Muscle layer of colon (tissue), 2 donors: ENCODE measurements at regions not wholly inside any gene's neighbourhood (a gene's known extent, or its start where the extent isn't known, plus 50 kb on each side); places are given as distances from the start of the nearest gene placed in this dataset.

ENCODE experiments used
- H3K27ac ChIP-seq: one replicate; pipeline ENCODE4 v1.7.0; 2013; ENCODE audit warnings: low read depth, mild to moderate bottlenecking, low read length, moderate library complexity
- H3K27me3 ChIP-seq, 2 donors: one replicate each; pipeline ENCODE4 v1.7.0; 2013; ENCODE audit warnings: low read length in 2 of 2, mild to moderate bottlenecking in 2 of 2; ENCODE audit not compliant: insufficient read depth in 2 of 2, control insufficient read depth in 1 of 2
- H3K36me3 ChIP-seq: one replicate; pipeline ENCODE4 v1.7.0; 2013; ENCODE audit warnings: mild to moderate bottlenecking, low read length; ENCODE audit not compliant: insufficient read depth
- H3K4me1 ChIP-seq: one replicate; pipeline ENCODE4 v1.7.0; 2013; ENCODE audit warnings: mild to moderate bottlenecking, low read length; ENCODE audit not compliant: insufficient read depth
- H3K4me3 ChIP-seq, 2 donors: one replicate each; pipeline ENCODE4 v1.7.0; 2013; ENCODE audit warnings: low read length in 2 of 2, low read depth in 1 of 2, mild to moderate bottlenecking in 1 of 2, moderate library complexity in 1 of 2
- H3K9ac ChIP-seq: one replicate; pipeline ENCODE4 v1.7.0; 2013; ENCODE audit warnings: low read length
- H3K9me3 ChIP-seq: one replicate; pipeline ENCODE4 v1.7.0; 2013; ENCODE audit warnings: mild to moderate bottlenecking, low read length
- donor health status: abdominal sarcoma.
- donor health status: Adenocarcinoma of cecum.

DNA sequence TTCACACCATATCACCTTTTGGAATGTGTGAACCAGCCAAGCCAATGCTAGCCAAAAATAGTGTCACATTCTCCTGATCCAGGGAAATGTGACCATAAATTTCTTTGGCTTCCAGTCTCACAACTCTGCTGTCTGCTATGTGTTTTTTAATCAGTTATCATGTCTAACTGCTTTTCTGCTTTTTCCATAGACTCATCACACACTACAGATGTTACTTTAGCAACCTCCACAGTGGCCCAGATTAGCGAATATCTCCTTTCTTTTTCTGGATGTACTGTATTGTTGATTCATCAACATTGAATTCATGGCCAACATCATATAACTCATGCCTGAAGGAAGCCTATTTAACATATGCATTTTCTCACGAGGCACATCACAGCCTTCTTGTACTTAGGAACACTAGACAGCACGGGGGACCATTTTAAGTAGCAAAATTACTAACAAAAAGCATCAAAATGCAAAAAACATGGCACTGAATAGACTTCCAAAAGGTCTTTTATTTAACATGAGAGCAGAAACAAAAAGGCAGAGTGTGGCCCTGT is 73.1 kb upstream of the POU2AF2 start:
- Histone ChIP-seq H3K4me1 (no peaks in the 10 kb centered on the region), H3K36me3 (no peaks in the 10 kb centered on the region), H3K9me3 (no peaks in the 10 kb centered on the region), H3K27me3 (no peaks in the 10 kb centered on the region), H3K4me3 (no peak overlapping the region), H3K27ac (no peak overlapping the region), H3K9ac (no peak overlapping the region)

GRCh38 chr11:111170761-111171379 is 74.7 kb upstream of the POU2AF2 start:
- Histone ChIP-seq H3K27me3 (no peaks in the 10 kb centered on the region), H3K4me1 (no peaks in the 10 kb centered on the region), H3K36me3 (no peaks in the 10 kb centered on the region), H3K27ac (no peak overlapping the region), H3K9ac (no peak overlapping the region), H3K4me3 (no peak overlapping the region), H3K9me3 (no peaks in the 10 kb centered on the region)

DNA sequence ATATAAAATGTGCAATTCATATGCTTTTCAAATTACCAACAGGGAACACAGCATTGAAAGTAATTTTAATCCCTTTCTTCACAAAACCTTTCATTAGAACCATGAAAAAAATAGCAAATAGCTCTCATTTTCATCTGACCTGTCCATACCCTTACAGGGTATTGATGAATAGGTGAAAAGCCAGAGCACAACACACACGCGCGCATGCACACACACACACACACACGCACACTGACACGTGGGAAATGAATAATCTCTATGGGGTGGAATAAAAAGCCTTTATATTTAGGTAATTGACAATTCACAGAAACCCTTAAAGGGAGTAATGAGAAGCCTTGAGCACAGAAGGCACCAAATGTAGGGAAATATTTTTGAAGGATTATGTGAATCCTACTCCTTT is 76.2 kb upstream of the POU2AF2 start:
- Histone ChIP-seq H3K9ac (no peak overlapping the region), H3K9me3 (no peaks in the 10 kb centered on the region), H3K4me1 (no peaks in the 10 kb centered on the region), H3K36me3 (no peaks in the 10 kb centered on the region), H3K27me3 (no peaks in the 10 kb centered on the region), H3K4me3 (no peak overlapping the region), H3K27ac (no peak overlapping the region)

- Histone ChIP-seq H3K36me3 (no peaks in the 10 kb centered on the region), H3K4me1 (no peaks in the 10 kb centered on the region), H3K9ac (no peak overlapping the region), H3K27me3 (no peaks in the 10 kb centered on the region), H3K4me3 (no peak overlapping the region), H3K9me3 (no peaks in the 10 kb centered on the region), H3K27ac (no peak overlapping the region)
Observed at GRCh38 chr11:111168871-111169270, 76.7 kb upstream of the POU2AF2 start.

- Histone ChIP-seq H3K9ac (no peak overlapping the region), H3K4me3 (no peak overlapping the region), H3K4me1 (no peaks in the 10 kb centered on the region), H3K36me3 (no peaks in the 10 kb centered on the region), H3K9me3 (no peaks in the 10 kb centered on the region), H3K27ac (no peak overlapping the region), H3K27me3 (no peaks in the 10 kb centered on the region)
Observed at GRCh38 chr11:111167666-111168065, 77.9 kb upstream of the POU2AF2 start.

DNA sequence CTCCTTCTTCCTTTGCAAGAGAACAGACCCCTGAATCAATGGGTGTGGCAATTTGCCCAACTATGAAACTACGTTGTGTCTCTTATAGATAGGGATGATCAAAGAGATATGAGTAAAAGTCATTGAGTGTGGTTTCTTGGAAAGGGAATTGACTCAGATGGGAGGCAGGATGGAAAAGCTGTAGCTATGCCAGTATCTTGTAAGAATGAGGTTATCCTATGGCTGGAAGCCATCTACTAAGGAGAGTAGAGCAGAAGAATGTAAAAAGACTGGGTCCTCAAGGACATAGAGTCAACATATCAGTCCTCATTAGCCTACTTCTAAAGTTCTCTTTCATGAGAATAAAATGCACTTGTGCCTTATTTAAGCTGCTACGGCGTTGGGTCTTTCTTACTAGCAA is 78.9 kb upstream of the POU2AF2 start:
- no peak overlapping the region for H3K4me3 ChIP-seq
- no peak overlapping the region for H3K27ac ChIP-seq
- H3K9me3 ChIP-seq = no peaks in the 10 kb centered on the region
- no peaks in the 10 kb centered on the region for H3K4me1 ChIP-seq
- no peaks in the 10 kb centered on the region for H3K36me3 ChIP-seq
- H3K9ac ChIP-seq = no peak overlapping the region
- H3K27me3 ChIP-seq = no peaks in the 10 kb centered on the region

GRCh38 chr11:111162305-111162704 is 83.2 kb upstream of the POU2AF2 start:
- H3K9me3 ChIP-seq = no peaks in the 10 kb centered on the region

GRCh38 chr11:111157571-111157970 is 88.0 kb upstream of the POU2AF2 start:
- no peak overlapping the region for H3K9ac ChIP-seq
- no peak overlapping the region for H3K4me3 ChIP-seq
- H3K4me1 ChIP-seq = no peaks in the 10 kb centered on the region
- H3K27me3 ChIP-seq = no peaks in the 10 kb centered on the region
- H3K36me3 ChIP-seq = no peaks in the 10 kb centered on the region
- H3K9me3 ChIP-seq = no peaks in the 10 kb centered on the region
- no peak overlapping the region for H3K27ac ChIP-seq

More at GRCh38 chr11:111162305-111162704, 83.2 kb upstream of the POU2AF2 start:
- Histone ChIP-seq H3K27me3 (no peaks in the 10 kb centered on the region), H3K4me3 (no peak overlapping the region), H3K27ac (no peak overlapping the region), H3K9ac (no peak overlapping the region), H3K4me1 (no peaks in the 10 kb centered on the region), H3K36me3 (no peaks in the 10 kb centered on the region)

DNA sequence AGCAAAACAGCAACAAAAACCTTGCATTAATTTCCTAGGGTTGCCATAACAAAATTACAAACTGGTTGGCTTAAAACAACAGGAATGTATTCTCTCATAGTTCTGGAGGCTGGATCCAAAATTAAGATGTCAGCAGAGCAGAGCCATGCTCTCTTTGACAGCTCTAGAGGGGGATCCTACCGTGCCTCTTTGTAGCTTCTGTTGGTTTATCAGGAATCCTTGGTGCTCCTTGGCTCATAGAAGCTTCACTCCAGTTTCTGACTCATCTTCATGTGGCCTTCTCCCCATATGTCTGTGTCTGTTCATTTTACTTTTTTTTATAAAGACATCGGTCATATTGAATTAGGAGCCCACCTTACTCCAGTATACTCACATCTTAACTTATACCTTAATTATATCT is 90.5 kb upstream of the POU2AF2 start:
- Histone ChIP-seq H3K9me3 (no peaks in the 10 kb centered on the region), H3K4me3 (no peak overlapping the region), H3K9ac (no peak overlapping the region), H3K27me3 (no peaks in the 10 kb centered on the region), H3K27ac (no peak overlapping the region), H3K36me3 (no peaks in the 10 kb centered on the region), H3K4me1 (no peaks in the 10 kb centered on the region)

DNA sequence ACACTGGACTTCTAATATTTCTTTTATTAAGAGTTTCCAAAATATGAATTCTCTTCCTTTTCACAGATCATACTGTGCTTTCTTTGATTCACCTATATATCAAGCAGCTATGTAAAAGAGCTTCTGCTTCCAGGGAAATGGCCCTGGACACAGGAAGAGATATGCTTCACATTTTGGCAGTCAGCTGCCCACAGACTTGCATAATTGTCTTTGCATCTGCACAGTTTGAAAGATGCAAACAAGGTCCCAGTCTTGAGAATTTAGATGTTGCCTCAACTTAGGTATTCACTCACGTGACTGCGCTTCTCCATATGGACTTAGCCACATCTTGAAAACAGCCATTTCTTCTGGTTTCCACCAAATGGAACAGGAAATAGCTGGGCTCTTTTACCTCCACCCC is 92.3 kb upstream of the POU2AF2 start:
- H3K4me1 ChIP-seq = no peaks in the 10 kb centered on the region
- no peak overlapping the region for H3K4me3 ChIP-seq
- H3K36me3 ChIP-seq = no peaks in the 10 kb centered on the region
- H3K27ac ChIP-seq = no peak overlapping the region
- H3K9ac ChIP-seq = no peak overlapping the region
- no peaks in the 10 kb centered on the region for H3K27me3 ChIP-seq
- no peaks in the 10 kb centered on the region for H3K9me3 ChIP-seq

DNA sequence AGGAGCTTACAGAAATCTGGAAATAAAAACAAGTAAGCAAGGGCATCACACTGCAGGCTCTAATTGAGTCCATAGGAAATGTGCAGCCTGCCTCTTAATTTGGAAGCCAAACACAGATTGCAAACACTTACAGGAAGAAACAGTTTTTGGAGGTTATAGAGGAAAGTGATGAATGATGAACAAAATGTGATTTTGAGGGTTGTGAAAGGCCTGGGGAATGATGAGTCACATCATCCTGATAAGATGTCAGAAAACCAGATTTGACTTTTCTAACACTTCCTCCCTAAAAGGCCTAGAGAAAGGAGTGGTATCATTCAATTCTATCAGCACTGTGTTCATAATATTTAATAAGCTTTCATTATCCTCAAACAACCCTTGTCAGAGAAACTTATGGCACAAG is 96.6 kb upstream of the POU2AF2 start:
- Histone ChIP-seq H3K27me3 (no peaks in the 10 kb centered on the region), H3K36me3 (no peaks in the 10 kb centered on the region), H3K9me3 (no peaks in the 10 kb centered on the region), H3K4me3 (no peak overlapping the region), H3K9ac (no peak overlapping the region), H3K27ac (no peak overlapping the region), H3K4me1 (no peaks in the 10 kb centered on the region)

GRCh38 chr11:111148121-111148520 is 97.4 kb upstream of the POU2AF2 start:
- H3K36me3 ChIP-seq = no peaks in the 10 kb centered on the region
- no peak overlapping the region for H3K27ac ChIP-seq
- no peak overlapping the region for H3K9ac ChIP-seq
- no peaks in the 10 kb centered on the region for H3K4me1 ChIP-seq
- H3K4me3 ChIP-seq = no peak overlapping the region
- H3K27me3 ChIP-seq = no peaks in the 10 kb centered on the region
- H3K9me3 ChIP-seq = no peaks in the 10 kb centered on the region
